ENCODE measurements at regions not wholly inside any gene's neighbourhood (a gene's known extent, or its start where the extent isn't known, plus 50 kb on each side); places are given as distances from the start of the nearest gene placed in this dataset.

DNA sequence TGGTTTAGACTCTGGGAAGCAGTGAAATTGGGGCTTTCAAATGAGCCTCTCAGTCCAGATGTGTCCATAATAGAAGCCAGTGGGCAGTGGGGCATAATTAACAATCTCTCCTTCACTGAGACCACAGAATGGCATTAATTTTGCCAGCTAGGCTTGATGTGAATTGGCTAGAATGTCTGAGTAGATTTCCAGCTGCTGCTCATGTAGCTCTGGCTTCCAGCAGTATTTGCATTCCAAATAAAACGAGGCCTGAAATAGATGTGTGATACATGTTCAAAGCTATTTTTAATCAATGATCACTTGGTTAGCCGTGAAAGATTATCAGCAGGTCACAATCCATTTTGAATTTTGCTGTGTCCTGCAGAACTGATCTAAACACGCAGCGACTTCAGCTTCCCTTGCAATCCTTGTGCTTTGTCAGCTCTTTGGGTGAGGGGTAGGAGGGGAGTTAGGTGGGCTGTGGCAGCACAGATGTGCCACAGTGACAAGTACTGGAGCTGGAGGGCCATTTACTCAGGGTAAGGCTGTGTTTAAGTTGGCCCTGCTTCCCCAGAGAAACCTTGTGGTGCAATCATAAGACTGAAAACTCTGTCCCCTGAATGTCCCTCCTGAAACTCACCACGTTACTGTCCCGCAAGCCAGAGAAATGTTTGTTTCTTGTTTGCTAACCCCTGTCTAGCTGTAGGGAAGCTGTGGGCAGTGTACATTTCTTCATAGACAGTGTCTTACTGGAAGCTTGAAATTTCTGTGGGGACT is 56.9 kb upstream of the TMEM178A start:
- TF ChIP-seq, protein P1, sequence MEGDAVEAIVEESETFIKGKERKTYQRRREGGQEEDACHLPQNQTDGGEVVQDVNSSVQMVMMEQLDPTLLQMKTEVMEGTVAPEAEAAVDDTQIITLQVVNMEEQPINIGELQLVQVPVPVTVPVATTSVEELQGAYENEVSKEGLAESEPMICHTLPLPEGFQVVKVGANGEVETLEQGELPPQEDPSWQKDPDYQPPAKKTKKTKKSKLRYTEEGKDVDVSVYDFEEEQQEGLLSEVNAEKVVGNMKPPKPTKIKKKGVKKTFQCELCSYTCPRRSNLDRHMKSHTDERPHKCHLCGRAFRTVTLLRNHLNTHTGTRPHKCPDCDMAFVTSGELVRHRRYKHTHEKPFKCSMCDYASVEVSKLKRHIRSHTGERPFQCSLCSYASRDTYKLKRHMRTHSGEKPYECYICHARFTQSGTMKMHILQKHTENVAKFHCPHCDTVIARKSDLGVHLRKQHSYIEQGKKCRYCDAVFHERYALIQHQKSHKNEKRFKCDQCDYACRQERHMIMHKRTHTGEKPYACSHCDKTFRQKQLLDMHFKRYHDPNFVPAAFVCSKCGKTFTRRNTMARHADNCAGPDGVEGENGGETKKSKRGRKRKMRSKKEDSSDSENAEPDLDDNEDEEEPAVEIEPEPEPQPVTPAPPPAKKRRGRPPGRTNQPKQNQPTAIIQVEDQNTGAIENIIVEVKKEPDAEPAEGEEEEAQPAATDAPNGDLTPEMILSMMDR (conservative IDR thresholded peaks at IDR 0.05; ENCODE audit: low read depth, low read length) = no peak
- TF ChIP-seq EZH2 (IDR thresholded peaks at IDR 0.05; ENCODE audit: borderline replicate concordance, low read depth, low read length, poor library complexity, severe bottlenecking) = no peak

Measured in A673 (cell line).